ENCODE measurements at regions not wholly inside any gene's neighbourhood (a gene's known extent, or its start where the extent isn't known, plus 50 kb on each side); places are given as distances from the start of the nearest gene placed in this dataset.

DNA sequence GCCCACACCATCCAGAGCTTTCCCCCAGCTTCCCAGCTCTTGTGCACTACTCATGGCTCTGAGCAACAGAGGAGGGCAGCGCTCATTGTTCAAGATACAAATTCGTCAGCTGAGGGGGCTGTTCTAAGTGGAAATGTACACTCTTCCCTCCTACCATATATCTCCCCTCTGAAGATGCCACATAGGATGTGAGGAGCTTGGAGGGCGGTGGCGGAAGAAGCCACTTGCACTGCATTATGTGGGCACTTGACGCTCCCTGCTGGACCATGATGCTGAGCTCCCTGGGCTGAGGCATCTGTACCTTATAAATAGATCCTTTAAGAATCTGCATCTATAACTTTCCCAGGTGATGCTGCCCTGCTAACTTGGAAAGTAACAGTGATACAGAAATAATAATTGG is 477.6 kb upstream of the DEPDC1 start:
- TF ChIP-seq ZFP30 (CRISPR knock-in tag; IDR thresholded peaks at IDR 0.05) (no peak), ISL1 (CRISPR knock-in tag; IDR thresholded peaks at IDR 0.05) (no peak), SNAI2 (CRISPR knock-in tag; IDR thresholded peaks at IDR 0.05) (no peak), ZNF70 (CRISPR knock-in tag; IDR thresholded peaks at IDR 0.05) (no peak), TCF4 (CRISPR knock-in tag; IDR thresholded peaks at IDR 0.05; ENCODE audit: borderline replicate concordance) (no peak), ZNF565 (CRISPR knock-in tag; conservative IDR thresholded peaks at IDR 0.05; ENCODE audit: low read depth) (no peak), CSDC2 (CRISPR knock-in tag; IDR thresholded peaks at IDR 0.05) (no peak), ZFP3 (CRISPR knock-in tag; IDR thresholded peaks at IDR 0.05) (no peak), ZNF8 (CRISPR knock-in tag; IDR thresholded peaks at IDR 0.05) (no peak), GLIS3 (CRISPR knock-in tag; IDR thresholded peaks at IDR 0.05) (no peak), TOX (CRISPR knock-in tag; IDR thresholded peaks at IDR 0.05; ENCODE audit: borderline replicate concordance) (no peak), ZC3H10 (CRISPR knock-in tag; IDR thresholded peaks at IDR 0.05) (no peak), BACH2 (CRISPR knock-in tag; IDR thresholded peaks at IDR 0.05; ENCODE audit: borderline replicate concordance) (no peak), RARB (CRISPR knock-in tag; IDR thresholded peaks at IDR 0.05) (no peak), OSR1 (CRISPR knock-in tag; IDR thresholded peaks at IDR 0.05) (no peak)
- TF ChIP-seq, protein P1, sequence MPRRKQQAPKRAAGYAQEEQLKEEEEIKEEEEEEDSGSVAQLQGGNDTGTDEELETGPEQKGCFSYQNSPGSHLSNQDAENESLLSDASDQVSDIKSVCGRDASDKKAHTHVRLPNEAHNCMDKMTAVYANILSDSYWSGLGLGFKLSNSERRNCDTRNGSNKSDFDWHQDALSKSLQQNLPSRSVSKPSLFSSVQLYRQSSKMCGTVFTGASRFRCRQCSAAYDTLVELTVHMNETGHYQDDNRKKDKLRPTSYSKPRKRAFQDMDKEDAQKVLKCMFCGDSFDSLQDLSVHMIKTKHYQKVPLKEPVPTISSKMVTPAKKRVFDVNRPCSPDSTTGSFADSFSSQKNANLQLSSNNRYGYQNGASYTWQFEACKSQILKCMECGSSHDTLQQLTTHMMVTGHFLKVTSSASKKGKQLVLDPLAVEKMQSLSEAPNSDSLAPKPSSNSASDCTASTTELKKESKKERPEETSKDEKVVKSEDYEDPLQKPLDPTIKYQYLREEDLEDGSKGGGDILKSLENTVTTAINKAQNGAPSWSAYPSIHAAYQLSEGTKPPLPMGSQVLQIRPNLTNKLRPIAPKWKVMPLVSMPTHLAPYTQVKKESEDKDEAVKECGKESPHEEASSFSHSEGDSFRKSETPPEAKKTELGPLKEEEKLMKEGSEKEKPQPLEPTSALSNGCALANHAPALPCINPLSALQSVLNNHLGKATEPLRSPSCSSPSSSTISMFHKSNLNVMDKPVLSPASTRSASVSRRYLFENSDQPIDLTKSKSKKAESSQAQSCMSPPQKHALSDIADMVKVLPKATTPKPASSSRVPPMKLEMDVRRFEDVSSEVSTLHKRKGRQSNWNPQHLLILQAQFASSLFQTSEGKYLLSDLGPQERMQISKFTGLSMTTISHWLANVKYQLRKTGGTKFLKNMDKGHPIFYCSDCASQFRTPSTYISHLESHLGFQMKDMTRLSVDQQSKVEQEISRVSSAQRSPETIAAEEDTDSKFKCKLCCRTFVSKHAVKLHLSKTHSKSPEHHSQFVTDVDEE (CRISPR knock-in tag; IDR thresholded peaks at IDR 0.05) = no peak
- TF ChIP-seq, protein P2, sequence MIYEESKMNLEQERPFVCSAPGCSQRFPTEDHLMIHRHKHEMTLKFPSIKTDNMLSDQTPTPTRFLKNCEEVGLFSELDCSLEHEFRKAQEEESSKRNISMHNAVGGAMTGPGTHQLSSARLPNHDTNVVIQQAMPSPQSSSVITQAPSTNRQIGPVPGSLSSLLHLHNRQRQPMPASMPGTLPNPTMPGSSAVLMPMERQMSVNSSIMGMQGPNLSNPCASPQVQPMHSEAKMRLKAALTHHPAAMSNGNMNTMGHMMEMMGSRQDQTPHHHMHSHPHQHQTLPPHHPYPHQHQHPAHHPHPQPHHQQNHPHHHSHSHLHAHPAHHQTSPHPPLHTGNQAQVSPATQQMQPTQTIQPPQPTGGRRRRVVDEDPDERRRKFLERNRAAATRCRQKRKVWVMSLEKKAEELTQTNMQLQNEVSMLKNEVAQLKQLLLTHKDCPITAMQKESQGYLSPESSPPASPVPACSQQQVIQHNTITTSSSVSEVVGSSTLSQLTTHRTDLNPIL (CRISPR knock-in tag; IDR thresholded peaks at IDR 0.05; ENCODE audit: low read depth) = no peak
- TF ChIP-seq, protein P3, sequence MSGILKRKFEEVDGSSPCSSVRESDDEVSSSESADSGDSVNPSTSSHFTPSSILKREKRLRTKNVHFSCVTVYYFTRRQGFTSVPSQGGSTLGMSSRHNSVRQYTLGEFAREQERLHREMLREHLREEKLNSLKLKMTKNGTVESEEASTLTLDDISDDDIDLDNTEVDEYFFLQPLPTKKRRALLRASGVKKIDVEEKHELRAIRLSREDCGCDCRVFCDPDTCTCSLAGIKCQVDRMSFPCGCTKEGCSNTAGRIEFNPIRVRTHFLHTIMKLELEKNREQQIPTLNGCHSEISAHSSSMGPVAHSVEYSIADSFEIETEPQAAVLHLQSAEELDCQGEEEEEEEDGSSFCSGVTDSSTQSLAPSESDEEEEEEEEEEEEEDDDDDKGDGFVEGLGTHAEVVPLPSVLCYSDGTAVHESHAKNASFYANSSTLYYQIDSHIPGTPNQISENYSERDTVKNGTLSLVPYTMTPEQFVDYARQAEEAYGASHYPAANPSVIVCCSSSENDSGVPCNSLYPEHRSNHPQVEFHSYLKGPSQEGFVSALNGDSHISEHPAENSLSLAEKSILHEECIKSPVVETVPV (CRISPR knock-in tag; IDR thresholded peaks at IDR 0.05) = no peak
- TF ChIP-seq, protein P4, sequence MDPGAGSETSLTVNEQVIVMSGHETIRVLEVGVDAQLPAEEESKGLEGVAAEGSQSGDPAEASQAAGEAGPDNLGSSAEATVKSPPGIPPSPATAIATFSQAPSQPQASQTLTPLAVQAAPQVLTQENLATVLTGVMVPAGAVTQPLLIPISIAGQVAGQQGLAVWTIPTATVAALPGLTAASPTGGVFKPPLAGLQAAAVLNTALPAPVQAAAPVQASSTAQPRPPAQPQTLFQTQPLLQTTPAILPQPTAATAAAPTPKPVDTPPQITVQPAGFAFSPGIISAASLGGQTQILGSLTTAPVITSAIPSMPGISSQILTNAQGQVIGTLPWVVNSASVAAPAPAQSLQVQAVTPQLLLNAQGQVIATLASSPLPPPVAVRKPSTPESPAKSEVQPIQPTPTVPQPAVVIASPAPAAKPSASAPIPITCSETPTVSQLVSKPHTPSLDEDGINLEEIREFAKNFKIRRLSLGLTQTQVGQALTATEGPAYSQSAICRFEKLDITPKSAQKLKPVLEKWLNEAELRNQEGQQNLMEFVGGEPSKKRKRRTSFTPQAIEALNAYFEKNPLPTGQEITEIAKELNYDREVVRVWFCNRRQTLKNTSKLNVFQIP (CRISPR knock-in tag; IDR thresholded peaks at IDR 0.05; ENCODE audit: borderline replicate concordance, low read depth) = no peak
- TF ChIP-seq, protein P5, sequence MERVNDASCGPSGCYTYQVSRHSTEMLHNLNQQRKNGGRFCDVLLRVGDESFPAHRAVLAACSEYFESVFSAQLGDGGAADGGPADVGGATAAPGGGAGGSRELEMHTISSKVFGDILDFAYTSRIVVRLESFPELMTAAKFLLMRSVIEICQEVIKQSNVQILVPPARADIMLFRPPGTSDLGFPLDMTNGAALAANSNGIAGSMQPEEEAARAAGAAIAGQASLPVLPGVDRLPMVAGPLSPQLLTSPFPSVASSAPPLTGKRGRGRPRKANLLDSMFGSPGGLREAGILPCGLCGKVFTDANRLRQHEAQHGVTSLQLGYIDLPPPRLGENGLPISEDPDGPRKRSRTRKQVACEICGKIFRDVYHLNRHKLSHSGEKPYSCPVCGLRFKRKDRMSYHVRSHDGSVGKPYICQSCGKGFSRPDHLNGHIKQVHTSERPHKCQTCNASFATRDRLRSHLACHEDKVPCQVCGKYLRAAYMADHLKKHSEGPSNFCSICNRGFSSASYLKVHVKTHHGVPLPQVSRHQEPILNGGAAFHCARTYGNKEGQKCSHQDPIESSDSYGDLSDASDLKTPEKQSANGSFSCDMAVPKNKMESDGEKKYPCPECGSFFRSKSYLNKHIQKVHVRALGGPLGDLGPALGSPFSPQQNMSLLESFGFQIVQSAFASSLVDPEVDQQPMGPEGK (CRISPR knock-in tag; IDR thresholded peaks at IDR 0.05; ENCODE audit: borderline replicate concordance) = no peak
- ATAC-seq = no peak

DNA sequence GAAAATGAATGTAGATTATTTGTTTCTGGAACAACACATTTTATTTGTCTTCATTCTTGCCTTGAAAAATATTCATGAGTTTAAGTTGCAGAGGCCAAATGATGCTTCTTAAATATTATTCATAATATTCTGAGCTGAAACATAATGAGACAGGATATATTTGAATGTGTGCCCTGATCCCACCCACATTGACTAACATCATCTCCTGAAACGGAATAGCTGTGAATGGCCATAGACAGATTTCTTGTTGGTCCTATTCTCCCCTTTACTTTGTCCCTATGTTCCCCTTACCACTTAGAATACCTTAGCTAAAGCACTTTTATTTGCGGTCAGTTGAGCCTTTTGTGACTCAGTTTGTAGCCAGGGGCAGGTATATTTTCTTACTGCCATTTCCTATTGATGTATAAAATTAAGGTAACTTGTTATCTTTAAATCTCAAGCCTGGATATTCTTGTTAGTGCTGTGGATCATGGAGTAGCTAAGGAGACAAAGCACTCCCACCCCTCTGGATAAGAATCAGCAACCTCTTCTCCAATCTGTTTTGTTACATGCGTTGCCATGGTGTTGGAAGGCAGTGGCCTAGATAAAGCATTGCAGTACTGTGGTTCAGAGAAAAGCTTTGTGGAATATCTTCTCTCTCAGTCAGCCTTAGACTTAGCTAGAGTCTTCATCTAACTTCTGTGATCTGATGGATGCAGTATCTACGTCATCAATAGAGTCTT is 478.5 kb upstream of the DEPDC1 start:
- TF ChIP-seq ZFP3 (CRISPR knock-in tag; IDR thresholded peaks at IDR 0.05) = no peak
- no peak for TF ChIP-seq ZFP30 (CRISPR knock-in tag; IDR thresholded peaks at IDR 0.05)
- no peak for TF ChIP-seq CSDC2 (CRISPR knock-in tag; IDR thresholded peaks at IDR 0.05)
- ATAC-seq = no peak

DNA sequence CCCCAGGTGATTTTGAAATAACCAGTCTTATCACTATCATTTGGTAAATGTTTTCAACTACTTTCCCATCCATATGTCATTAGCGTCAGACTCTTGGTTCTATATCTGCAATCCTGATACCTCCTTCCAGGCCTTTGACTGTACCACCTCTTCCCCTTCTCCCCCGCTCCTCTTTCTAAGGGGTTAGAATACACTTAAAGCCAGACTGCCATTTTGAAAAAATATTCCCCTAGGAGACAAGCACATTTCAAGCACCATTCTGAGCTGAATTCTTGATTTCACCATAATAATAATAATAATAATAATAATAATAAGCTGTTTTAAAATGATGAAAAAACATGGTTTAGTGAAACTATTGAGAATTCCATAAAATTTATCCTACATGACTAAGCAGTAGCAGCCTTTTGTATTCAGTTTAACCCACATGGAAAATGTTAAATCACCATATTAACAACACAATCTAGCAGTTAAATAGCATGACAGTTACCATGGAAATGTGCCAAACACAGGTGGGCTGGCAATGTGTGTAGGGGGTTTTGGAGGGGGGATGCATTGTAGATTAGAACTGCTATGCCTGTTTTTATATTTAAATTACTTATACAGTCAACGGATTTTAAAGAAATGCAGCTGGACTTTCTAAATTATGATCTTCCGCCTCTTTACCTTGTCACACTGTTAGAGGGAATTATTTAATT is 480.2 kb upstream of the DEPDC1 start:
- ATAC-seq = no peak
- TF ChIP-seq, protein P1 (CRISPR knock-in tag; IDR thresholded peaks at IDR 0.05) = no peak
- TF ChIP-seq, protein P5 (CRISPR knock-in tag; IDR thresholded peaks at IDR 0.05; ENCODE audit: borderline replicate concordance) = no peak
- TF ChIP-seq GLIS3 (CRISPR knock-in tag; IDR thresholded peaks at IDR 0.05) = no peak
- TF ChIP-seq ZC3H10 (CRISPR knock-in tag; IDR thresholded peaks at IDR 0.05) = no peak
- TF ChIP-seq ISL1 (CRISPR knock-in tag; IDR thresholded peaks at IDR 0.05) = no peak
- no peak for TF ChIP-seq ZFP3 (CRISPR knock-in tag; IDR thresholded peaks at IDR 0.05)
- TF ChIP-seq BACH2 (CRISPR knock-in tag; IDR thresholded peaks at IDR 0.05; ENCODE audit: borderline replicate concordance) = no peak
- no peak for TF ChIP-seq OSR1 (CRISPR knock-in tag; IDR thresholded peaks at IDR 0.05)
- TF ChIP-seq ZNF565 (CRISPR knock-in tag; conservative IDR thresholded peaks at IDR 0.05; ENCODE audit: low read depth) = no peak
- no peak for TF ChIP-seq TOX (CRISPR knock-in tag; IDR thresholded peaks at IDR 0.05; ENCODE audit: borderline replicate concordance)
- TF ChIP-seq ESRRG (CRISPR knock-in tag; IDR thresholded peaks at IDR 0.05) = no peak
- no peak for TF ChIP-seq PPARA (CRISPR knock-in tag; IDR thresholded peaks at IDR 0.05; ENCODE audit: borderline replicate concordance)
